Amniotic stem cell (primary cell): ENCODE measurements at regions not wholly inside any gene's neighbourhood (a gene's known extent, or its start where the extent isn't known, plus 50 kb on each side); places are given as distances from the start of the nearest gene placed in this dataset.
"Not testable (repeated sequence)": the region's sequence is repeated elsewhere in the genome, so short reads cannot be mapped to it uniquely, and the experiment has no call there.

Experiments used
- DNase-seq: peaks from one replicate; lab custom pipeline; 2025; lab: John Stamatoyannopoulos, UW

DNA sequence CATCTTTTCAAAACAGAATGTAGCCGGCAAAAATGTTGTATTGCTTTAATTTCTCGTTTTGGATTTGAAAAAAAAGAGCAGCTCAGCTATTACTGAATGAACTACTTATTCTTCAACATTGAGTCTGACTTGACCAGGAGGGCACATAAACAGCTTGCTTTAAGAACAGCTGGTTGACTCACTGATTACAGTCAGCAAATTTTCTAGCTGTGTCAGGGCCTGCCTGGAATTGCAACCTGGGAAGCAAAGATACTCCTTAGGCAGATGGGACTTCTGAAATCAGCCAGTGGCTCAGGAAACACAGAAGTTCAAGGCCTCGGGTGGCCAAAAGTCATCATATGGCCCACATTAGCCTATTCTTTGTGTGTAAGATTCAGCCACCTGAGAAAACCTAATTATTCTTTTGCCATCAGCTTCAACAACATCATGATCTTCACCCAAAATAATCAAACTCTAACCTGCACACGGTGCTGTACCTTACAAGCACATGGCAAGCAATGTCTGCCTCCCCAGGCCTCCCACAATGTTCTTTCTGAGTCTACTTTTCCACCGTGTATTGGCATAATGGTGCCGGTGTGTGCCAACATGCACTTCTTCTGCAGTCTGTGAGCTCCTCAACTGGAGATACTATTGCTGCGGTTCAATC lies 307.2 kb downstream of the HHIPL2 start:
- DNase-seq, result peak; percentile 6

DNA sequence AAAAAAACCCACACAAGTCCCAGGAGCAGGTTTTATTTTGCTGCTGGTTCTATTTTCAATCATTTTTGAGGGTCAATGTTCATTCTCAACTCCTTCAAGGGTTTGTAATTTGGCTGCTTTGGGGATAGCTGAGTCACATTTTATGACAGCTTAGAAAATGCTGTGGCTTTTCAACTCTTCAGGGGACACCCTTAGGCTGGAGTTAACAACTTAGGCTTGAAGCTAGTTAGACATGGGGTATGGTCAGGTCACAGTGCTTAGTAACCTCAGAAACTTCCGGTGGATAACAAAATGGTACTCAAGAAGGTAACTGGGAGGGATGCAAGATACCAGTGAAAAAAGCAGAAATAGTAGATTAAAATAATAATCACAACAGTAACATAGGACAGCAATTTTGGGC lies 308.8 kb downstream of the HHIPL2 start:
- DNase-seq, result no peak

DNA sequence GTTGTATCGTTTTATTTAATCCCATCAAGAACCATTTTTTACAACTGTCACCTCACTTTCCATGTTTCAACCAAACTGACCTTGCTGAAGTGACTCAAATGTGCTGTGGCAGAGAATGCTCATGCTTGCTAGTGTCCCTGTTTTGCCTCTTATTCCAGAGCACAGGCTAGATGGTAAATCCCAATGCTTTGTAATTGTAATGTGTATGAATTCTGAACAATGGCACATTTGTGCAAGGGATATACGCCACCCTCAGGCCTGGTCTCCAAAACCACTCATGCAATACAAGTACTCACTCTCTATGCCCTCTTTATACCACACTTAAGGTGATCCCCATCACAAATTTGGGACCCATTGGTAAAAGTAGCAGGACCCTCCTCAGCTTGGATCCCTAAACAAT lies 313.6 kb downstream of the HHIPL2 start:
- no peak for DNase-seq

DNA sequence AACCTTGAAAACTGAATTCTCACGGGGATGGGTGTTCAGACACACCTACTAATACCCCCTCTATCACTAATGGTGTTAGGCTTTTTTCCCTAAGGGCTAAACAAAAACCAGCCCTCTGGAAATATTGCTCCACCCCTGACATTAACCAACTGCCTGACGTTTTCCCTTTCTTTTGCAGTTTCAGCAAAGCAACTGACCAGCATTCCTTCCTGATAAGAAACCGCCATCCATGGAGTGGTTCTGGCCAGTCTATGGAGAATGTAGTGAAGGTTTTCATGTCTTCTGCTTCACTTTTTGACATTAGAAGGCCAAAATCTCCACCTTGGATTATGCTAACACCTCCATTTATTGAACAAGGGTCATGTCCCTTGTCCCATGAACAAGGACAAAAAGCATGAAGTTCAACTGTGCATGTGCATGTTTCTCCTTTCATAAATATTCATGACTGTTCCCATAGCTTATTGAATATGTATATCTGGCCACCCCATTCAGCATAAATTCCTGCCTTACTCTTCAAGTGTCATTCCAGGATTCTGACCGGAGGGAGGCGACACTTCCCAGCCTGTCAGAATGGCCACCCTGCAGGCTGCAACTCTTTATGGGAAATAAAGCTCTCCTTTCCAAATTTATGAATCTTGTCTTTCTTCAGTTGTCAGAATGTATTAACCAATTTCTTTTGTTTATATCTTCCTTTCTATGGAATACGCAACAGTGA lies 314.3 kb downstream of the HHIPL2 start:
- no peak for DNase-seq

DNA sequence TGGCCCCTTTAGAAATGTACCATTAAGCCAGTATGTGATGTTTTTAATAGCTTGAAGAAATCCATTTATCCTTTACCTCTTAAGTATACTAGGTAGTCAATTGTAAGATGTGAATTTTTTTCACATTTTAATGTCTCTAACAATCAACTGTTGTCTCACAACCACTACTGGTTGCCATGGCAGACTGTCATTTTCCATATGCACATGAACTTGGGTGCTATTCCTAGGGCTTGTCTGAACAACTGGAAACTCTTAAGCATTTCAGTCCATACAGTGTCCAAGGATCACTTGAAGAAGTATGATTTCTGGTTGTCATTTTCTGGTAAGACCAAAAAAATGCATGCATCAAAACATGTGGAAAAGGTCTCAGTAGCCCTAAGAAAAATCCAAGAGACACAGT lies 315.1 kb downstream of the HHIPL2 start:
- no peak for DNase-seq

DNA sequence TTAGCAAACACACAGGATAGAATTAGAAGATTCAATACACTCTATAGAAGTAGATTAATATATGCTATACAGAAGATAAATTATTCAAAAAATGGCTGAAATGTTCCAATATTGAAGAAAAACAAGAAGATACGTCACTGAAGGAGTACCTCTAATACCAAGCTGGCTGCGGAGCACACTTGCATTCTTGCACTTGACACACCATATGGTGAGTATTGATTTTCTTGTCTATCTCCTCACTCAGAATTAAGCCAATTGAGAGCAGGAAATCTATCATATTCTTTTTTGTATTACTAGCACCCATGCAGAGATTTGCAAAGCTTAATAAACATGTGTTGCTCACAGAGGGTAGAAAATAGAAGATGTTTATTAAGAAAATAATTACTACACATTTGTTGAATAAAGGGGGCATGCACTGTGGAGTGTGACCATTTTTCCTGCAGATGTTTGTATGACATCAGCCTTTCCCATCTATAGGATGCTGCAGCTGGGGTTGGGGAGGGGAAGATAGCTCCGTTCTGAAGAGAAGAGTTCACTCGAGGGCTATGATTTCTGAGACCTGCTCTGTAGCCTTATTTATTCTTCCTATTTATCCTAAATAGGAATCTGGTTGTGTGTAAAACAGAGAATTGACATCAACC lies 318.1 kb downstream of the HHIPL2 start:
- DNase-seq, result no peak

DNA sequence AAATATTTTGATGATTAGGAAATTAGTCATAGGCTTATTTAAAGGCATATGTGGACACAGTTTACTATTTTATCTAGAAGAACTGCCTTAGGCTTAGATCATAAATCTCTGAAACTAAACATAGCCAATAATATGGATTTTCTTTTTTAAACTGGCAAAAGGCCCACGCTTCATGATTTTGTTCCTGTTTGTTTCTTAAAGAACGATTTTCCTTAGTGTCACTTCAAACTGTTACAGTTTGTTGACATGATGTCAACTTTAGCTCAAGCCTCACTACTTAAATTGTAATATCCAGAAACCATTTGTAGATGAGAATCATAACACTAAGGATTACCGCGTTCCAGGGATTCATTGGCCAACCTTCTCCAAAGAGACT lies 322.6 kb downstream of the HHIPL2 start:
- DNase-seq, result no peak

DNA sequence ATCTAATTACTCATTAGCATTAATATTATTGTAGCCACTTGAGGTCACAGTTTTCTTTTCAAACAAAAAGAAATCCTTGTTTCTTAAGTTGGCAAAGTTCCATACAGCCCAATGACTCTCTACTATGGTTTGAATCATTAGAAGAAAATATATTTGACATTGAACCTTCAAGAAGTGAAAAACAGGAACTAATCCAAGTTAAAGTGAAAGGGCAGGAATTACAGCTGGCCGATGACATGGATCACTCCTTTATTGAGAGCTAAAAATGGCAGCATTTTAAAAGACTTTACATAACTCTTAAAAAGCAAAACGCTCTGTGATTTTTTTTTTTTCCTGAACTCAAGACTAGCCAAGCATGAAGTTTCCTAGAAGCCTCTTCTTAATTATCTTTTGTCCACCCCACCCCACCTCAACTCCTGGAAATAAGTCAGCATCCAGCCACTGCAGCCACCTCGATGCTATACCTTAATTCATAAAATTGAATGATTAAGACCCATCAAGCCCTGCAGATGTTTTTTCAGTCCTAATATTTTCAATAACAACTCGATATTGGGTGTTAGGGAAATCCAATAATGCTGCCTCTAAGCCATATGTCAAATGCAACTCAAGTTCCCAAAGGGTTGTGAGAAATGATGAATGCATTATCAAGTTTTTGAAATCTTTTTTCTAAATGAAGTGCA lies 323.1 kb downstream of the HHIPL2 start:
- DNase-seq, result no peak

DNA sequence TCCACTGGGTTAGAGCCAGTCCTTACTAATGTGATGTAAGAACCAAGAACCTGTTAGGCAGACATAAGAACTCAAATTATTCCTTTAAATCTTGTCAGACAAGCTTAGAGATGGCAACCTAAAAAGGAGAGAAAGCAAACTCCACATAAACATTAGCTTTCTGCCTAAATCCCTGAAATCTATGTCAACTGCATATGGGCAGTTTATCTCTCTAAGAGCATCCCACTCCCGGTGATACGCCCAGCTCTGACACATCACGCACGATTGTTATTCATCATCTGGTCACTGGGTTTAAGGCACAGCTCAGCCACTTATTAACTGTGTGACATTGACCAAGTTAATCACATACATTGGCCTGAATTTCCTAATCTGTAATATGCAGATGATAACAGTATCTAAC lies 323.7 kb downstream of the HHIPL2 start:
- DNase-seq, result no peak

DNA sequence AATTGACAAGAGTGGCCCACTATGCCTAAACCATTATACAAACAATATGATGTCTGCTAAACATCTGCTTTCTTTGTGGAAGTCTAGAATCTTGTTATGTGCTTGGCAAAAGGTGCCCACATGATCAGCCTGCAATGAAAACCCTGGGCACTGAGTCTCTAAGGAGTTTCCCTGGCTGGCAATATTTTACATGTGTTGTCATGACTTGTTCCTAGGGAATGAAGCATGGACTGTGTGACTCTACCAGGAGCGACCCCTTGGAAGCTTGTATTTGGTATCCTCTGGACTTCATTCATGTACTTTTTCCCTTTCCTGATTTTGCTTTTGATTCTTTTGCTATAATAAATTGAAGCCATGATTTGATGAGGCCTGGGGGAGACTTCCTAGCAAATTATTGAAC lies 324.9 kb downstream of the HHIPL2 start:
- DNase-seq, result no peak

DNA sequence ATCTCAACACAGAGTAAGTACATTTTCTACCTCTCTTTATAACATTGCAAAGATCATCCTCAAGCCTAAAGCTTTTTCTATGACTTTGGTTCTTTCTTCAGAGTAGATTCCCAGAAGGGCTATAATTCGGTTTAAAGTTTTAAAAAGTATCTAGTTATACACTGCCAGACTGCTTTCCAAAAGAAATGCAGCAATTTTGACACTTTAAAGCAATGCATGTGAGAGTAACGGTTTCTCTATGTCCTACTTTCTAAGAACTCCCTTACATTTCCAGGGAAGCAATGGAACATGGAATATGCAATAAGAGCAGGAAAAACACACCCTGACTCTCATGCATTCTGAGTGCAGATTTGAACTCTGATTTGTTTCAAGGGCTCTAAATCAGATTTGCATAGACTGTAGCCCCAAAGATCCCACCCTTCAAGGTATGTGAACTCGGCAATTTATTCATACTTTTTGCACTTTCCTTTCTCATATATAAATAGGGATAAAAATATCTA lies 331.6 kb downstream of the HHIPL2 start:
- no peak for DNase-seq

DNA sequence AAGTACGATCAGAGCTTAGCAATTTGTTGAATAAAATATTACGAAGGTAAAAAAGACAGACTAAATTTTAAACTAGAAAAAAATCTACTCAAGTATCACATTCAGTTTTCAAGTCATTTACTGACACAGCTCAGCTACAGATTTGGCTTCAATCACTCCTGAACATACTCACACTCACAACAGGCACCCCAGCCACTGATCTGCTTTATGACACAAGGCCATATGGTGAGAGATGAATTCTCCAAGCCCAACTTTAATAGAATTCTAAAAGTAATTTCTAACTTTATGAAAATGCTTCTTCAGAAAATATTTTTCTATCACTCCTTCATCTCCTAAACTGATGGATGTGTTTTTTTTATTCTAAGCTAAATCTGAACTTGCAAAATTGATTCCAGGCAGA lies 337.1 kb downstream of the HHIPL2 start:
- DNase-seq, result no peak

DNA sequence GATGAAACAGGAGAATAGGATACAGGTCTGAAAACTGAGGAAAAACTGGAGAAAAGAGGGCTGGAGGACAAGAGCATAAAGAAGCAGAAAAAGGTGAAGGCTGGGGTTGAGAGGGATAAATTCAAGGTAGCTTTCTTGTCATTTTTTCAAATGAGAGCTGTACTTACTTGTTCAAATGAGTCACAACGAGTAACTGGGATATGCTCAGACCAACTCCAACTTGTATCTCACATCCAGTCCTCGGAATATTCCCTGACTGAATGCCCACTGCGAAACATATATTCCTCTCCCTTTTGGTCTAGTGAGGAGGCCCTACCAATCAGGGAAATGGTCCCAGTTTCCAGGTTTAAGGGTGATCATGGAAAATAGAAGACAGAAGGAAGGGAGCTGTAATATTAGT lies 343.4 kb downstream of the HHIPL2 start:
- no peak for DNase-seq

DNA sequence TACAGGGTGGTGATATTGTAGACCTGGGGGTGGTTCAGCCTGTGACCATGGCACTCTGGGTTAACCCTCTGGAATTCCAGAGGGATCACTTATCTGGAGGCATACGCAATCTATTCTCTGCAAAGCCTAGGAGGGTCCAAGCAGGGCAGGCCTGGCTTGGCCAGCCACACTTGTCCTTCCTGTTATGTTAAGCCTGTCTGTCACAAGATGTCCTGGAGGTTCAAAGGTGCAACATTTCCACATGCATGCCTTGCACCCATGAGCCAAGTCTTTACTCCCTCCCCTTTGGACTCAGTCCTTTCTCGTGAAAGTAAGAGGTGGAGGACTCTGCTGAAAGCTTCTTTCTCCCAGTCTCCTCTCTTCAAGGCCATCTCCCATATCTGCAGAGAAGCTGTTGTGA lies 345.1 kb downstream of the HHIPL2 start:
- no peak for DNase-seq

DNA sequence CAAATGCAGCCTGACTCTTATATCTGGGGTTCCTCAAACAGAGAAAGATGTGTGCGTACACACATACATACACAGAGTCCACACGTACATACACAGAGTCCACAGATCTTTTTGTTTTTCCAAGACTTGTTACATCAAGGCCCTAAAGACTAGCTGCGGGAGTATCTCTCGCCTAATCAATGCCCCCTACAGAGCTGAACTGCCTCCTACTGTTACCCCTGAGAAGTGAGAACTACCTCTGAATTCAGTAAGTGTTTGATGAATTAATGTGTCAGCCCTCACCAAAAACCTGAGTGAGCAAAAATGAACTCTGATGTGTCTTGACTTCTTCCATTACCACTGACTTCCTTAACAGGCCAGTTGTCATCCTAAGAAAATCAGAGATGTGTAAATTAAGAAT lies 351.2 kb downstream of the HHIPL2 start:
- no peak for DNase-seq

DNA sequence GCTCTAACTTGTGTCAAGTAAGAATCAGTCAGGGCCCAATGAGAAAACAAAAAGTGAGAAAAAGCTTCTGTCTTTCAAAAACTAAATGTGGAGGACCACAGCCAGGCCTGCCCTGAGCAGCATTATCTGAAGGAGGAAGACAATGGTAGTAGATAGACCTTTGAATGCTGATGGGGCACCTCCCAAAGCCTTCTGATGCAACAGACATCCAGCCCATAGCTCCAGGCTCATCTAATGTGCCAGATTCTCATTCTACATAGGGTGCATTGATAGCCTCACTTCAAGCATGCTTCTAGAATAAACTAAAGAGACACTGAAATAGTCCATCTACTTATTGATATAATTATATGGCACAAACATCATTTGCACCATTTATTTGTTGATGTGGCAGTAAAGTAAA lies 351.6 kb downstream of the HHIPL2 start:
- no peak for DNase-seq

DNA sequence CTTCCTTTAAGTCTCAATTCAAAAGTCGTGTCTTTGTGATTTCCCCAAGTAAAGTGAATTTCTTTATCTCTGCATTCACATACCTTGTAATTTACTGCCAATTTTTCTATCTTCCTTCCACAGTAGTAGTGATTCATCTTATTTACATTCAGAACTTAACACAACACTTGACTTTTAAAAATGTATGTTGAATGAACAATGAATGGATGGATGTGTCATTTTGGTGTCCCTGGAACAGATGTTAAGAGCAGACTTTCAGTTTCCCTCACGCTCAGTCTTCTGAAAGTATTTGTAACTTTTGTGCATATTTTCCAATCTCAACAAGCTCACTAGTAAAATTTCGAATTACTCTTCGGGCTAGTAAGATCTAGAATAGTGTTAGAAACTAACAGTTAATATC lies 352.0 kb downstream of the HHIPL2 start:
- DNase-seq, result no peak

DNA sequence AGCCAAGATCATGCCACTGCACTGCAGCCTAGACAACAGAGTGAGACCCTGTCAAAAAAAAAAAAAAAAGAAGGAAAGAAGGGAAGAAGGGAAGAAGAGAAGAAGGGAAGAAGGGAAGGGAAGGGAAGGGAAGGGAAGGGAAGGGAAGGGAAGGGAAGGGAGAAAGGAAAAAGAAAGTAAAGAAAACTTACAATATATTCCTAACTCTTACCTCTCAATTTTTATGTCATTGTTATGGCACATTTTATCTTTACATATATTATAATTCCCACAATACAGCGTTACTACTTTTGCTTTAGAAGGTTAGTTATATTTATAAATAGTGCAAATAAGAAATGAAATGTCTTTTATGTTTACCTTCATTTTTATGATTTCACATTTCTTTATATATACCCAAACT lies 358.7 kb downstream of the HHIPL2 start:
- no peak for DNase-seq

DNA sequence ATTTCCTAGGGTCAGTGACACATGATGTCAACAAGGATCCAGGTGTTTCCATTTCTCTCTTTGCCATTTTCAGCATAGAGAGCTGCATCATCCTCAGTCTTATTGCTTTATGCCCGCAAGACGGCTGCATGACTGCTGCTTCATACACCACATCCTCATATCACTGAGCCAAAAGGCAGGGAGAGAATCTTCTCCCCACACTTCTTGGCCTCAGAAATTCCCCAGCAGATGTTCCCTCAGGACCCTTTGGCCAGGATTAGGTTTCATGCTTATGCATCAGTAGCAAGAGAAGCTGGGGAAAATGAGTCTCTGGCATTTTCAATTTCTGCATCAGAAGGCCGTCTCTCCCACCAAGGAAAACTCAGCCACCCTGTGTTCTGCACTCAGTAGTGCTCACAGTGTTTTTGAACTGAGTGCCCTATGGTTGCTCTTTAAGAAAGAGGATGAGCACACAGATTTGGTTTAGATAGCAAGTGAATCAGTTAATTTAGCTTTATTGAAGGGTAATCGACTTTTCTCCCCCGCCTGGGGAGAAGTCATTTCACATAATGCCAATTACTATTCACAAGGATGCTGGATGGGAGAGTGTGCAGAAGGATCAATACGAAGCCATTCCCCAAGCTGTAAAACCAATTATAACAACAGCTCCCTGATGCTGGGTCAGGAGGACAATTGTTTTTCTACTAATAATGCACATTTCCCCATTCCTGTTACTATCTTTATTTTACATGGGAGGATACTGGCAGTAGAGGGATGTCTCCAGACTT lies 360.2 kb downstream of the HHIPL2 start:
- DNase-seq, result no peak

DNA sequence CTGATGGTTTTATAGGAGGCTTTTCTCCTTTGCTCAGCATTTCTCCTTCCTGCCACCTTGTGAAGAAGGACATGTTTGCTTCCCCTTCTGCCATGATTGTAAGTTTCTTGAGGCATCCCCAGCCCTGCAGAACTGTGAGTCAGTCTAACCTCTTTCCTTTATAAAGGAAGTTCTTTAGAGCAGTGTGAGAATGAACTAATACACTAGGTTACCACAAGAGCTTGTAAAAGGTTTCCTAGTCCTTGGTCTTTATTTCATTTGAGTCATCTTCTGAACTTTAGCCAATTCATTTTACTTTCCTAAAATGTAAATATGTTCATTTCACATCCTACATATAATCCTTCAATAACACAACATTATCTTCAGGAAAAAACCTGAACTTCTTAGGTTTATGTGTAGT lies 365.3 kb downstream of the HHIPL2 start:
- DNase-seq, result no peak

DNA sequence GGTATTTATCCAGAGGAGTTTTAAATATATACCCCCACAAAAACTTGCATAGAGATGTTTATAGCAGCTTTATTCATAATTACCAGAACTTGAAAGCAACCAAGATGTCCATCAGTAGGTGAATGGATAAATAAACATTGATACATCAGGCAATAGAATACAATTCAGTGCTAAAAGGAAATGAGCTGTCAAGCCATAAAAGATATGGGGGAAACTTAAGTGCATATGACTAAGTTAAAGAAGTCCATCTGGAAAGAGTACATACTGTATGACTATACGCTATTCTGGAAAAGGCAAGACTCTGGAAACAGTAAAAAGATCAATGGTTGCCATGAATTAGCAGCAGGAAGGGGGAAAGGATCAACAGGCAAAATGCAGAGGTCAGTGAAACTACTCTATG lies 366.7 kb downstream of the HHIPL2 start:
- no peak for DNase-seq

DNA sequence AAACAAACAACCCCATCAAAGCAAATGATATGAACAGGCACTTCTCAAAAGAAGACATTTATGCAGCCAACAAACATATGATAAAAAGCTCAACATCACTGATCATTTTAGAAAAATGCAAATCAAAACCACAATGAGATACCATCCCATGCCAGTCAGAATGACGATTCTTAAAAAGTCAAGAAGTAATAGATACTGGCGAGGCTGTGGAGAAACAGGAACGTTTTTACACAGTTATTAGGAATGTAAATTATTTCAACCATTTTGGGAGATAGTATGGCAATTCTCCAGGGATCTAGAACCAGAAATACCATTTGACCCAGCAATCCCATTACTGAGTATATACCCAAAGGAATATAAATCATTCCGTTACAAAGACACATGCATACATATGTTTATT lies 370.4 kb downstream of the HHIPL2 start:
- not testable (repeated sequence) for DNase-seq
